HepG2 (cell line): ENCODE measurements at regions not wholly inside any gene's neighbourhood (a gene's known extent, or its start where the extent isn't known, plus 50 kb on each side); places are given as distances from the start of the nearest gene placed in this dataset.

ENCODE experiments used
- ATAC-seq: fragments of 200-7000 bp; cut with Tn5 transposase; 3 replicates; pipeline ENCODE4 v1.9.1; 2020; ENCODE audit warnings: mild to moderate bottlenecking, moderate library complexity
- BruUV-seq: library from RNA; stranded (reverse); fragments of 400-500 nt; replicated peaks from 2 replicates; lab custom pipeline; 2021; lab: Mats Ljungman, UMichigan
- CTCF ChIA-PET: fragments of 300-600 bp; formaldehyde crosslinking; extraction: SDS; loops from one replicate; lab custom pipeline; 2021; ENCODE audit warnings: low total read pairs, inconsistent platforms, low intra/inter-chr PET ratio; lab: Yijun Ruan, JAX
- POLR2A ChIA-PET: fragments of 350-600 bp; sonication (Branson Sonifier 250); formaldehyde crosslinking; loops from one replicate; lab custom pipeline; 2020; ENCODE audit warnings: antibody characterized with exemption, inconsistent platforms; lab: Yijun Ruan, JAX
- DNase-seq: peaks from one replicate; pipeline ENCODE4 v3.0.0-alpha.2; 2015; ENCODE audit warnings: low spot score
- FAIRE-seq: peaks from 3 replicates; lab custom pipeline; 2011; peaks lifted over from hg19 to GRCh38; lab: Jason Lieb, UNC
- H2AFZ ChIP-seq: one replicate; pipeline ENCODE4 v1.6.1; 2011; ENCODE audit warnings: low read length, inconsistent platforms
- H3K27ac ChIP-seq: fragments of 300-600 bp; 3 replicates; pipeline ENCODE4 v1.8.0; 2011; ENCODE audit warnings: mixed run types, mild to moderate bottlenecking, mixed read lengths, low read length, inconsistent platforms; ENCODE audit not compliant: insufficient read depth; ENCODE audit errors: extremely low read length
- H3K27me3 ChIP-seq, 2 experiments: fragments of 200-600 bp in 1 of 2; 2 replicates in 1 of 2; 3 replicates in 1 of 2; pipeline versions ENCODE4 v1.6.0 to v1.8.0; 2011; ENCODE audit warnings: low read length in 2 of 2, mild to moderate bottlenecking in 2 of 2, moderate library complexity in 2 of 2, inconsistent platforms in 1 of 2; ENCODE audit not compliant: insufficient read depth in 2 of 2, control insufficient read depth in 1 of 2
- H3K36me3 ChIP-seq, 2 experiments: fragments of 200-600 bp in 1 of 2; replicated peaks in 1 of 2; 2 replicates in 1 of 2; 3 replicates in 1 of 2; pipeline versions ENCODE4 v1.5.1 to v1.8.0; 2011; ENCODE audit warnings: low read length in 2 of 2, inconsistent platforms in 1 of 2; ENCODE audit not compliant: insufficient read depth in 2 of 2, control insufficient read depth in 1 of 2
- H3K4me1 ChIP-seq: 2 replicates; pipeline ENCODE4 v1.5.1; 2012; ENCODE audit warnings: low read length, inconsistent platforms; ENCODE audit not compliant: insufficient read depth
- H3K4me2 ChIP-seq: 2 replicates; pipeline ENCODE4 v1.6.0; 2011; ENCODE audit warnings: low read depth, low read length, inconsistent platforms
- H3K4me3 ChIP-seq, 3 experiments: fragments of 200-600 bp in 1 of 3; sonication (generic), shearing (Covaris generic) in 1 of 3; replicated peaks in 1 of 3; 2 replicates each; pipeline ENCODE4 v1.5.1; 2011 to 2016; ENCODE audit warnings: low read length in 3 of 3, inconsistent platforms in 2 of 3, low read depth in 2 of 3, mild to moderate bottlenecking in 2 of 3, control low read depth in 1 of 3, mixed read lengths in 1 of 3; ENCODE audit not compliant: insufficient read depth in 1 of 3
- H3K79me2 ChIP-seq: one replicate; pipeline ENCODE4 v1.6.1; 2011; ENCODE audit warnings: low read length, inconsistent platforms; ENCODE audit not compliant: insufficient read depth
- H3K9ac ChIP-seq: 2 replicates; pipeline ENCODE4 v1.6.0; 2011; ENCODE audit warnings: mild to moderate bottlenecking, low read depth, low read length, inconsistent platforms; ENCODE audit not compliant: insufficient read depth
- H3K9me3 ChIP-seq: 2 replicates; pipeline ENCODE4 v1.5.1; 2012; ENCODE audit warnings: mild to moderate bottlenecking, low read length
- H4K20me1 ChIP-seq: 2 replicates; pipeline ENCODE4 v1.6.0; 2011; ENCODE audit warnings: inconsistent platforms, mild to moderate bottlenecking, low read length, moderate library complexity; ENCODE audit not compliant: insufficient read depth
- ISX ChIP-seq: sonication (generic); formaldehyde crosslinking; conservative IDR thresholded peaks from 2 replicates; pipeline ENCODE4 v1.5.0; 2020; ENCODE audit warnings: missing genetic modification reagents
- KDM5B ChIP-seq: sonication (generic); formaldehyde crosslinking; IDR thresholded peaks from 2 replicates; pipeline ENCODE4 v1.4.0; 2020; ENCODE audit warnings: missing genetic modification reagents, mild to moderate bottlenecking, borderline replicate concordance
- MBD4 ChIP-seq: IDR thresholded peaks from 2 replicates; pipeline ENCODE4 v1.6.1; 2012; ENCODE audit warnings: low read length, inconsistent platforms, borderline replicate concordance
- RBFOX2 ChIP-seq: fragments of 200-400 bp; formaldehyde crosslinking; IDR thresholded peaks from 2 replicates; pipeline ENCODE4 v1.6.1; 2017; ENCODE audit warnings: low read depth, mild to moderate bottlenecking, low read length
- RFX3 ChIP-seq: IDR thresholded peaks from 2 replicates; pipeline ENCODE4 v1.6.1; 2016; ENCODE audit warnings: missing biosample characterization, missing genetic modification reagents
- ZNF639 ChIP-seq: conservative IDR thresholded peaks from 2 replicates; pipeline ENCODE4 v1.6.1; 2018; ENCODE audit warnings: missing genetic modification reagents
- ZNF841 ChIP-seq: sonication (generic); formaldehyde crosslinking; IDR thresholded peaks from 2 replicates; pipeline ENCODE4 v1.8.1; 2023; ENCODE audit warnings: missing genetic modification reagents, borderline replicate concordance
- WGBS: methylation state at CpG from one replicate; pipeline ENCODE4 v1.1.6; 2017; ENCODE audit warnings: low lambda C conversion rate; 5-methylcytosine and 5-hydroxymethylcytosine counted together
- in situ Hi-C: cut with HindIII; loops from 2 replicates; pipeline ENCODE4 v1.10.0; 2017; ENCODE audit warnings: low pct_unique_long_range_greater_than_20kb; ENCODE audit not compliant: extremely low pct_ligation_motif_present
- intact Hi-C: fragments of 100-400 bp; cut with micrococcal nuclease; formaldehyde crosslinking; loops from one replicate; pipeline ENCODE4 v1.10.0; 2022; ENCODE audit not compliant: unreplicated experiment
- TF ChIP-seq, protein P1 (sequence below): sonication (generic); formaldehyde crosslinking; IDR thresholded peaks from 2 replicates; pipeline ENCODE4 v1.5.0; 2020; ENCODE audit warnings: mild to moderate bottlenecking, missing genetic modification reagents, moderate library complexity

DNA sequence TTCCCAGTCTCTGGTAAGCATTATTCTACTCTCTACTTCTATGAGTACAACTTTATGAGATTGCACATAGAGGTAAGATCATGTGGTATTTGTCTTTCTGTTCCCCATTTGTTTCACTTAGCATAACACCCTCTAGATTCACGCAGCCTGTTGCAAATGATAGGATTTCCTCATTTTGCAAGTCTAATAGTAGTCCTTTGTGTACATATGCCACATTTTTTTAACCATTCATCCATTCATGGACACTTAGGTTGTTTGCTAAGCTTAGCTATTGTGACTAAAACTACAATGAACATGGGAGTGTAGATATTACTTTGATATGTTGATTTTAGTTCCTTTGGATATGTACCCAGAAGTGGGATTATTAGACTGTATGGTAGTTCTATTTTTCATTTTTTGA lies 717.9 kb upstream of the ALCAM start:
- no peaks in the 10 kb centered on the region for H3K27me3 ChIP-seq
- H3K4me1 ChIP-seq = no peaks in the 10 kb centered on the region
- BruUV-seq = no TSS peak
- no peaks in the 10 kb centered on the region for H3K36me3 ChIP-seq
- intact Hi-C loops = no loop called here
- H3K4me3 ChIP-seq = no peak overlapping the region
- ChIA-PET POLR2A (no interaction called here), CTCF (no interaction called here)
- no peak overlapping the region for H3K27ac ChIP-seq
- H3K9me3 ChIP-seq = peaks cover 3% of the 10 kb centered on the region; the same call in 1 of the 2 replicates
- no peaks in the 10 kb centered on the region for H3K79me2 ChIP-seq
- no peak overlapping the region for H3K9ac ChIP-seq
- H2AFZ ChIP-seq = no peak overlapping the region
- FAIRE-seq (no peak), DNase-seq (no peak), ATAC-seq (no peak)
- in situ Hi-C loops = no loop called here
- no peaks in the 10 kb centered on the region for H4K20me1 ChIP-seq
- whole genome bisulfite sequencing = 0% methylated on average over 1 of the region's 1 CpG
- TF ChIP-seq MBD4 (no peak), RBFOX2 (no peak), RFX3 (CRISPR knock-in tag) (no peak), ZNF841 (CRISPR knock-in tag) (no peak), ZNF639 (no peak), ISX (no peak)
- TF ChIP-seq, protein P1, sequence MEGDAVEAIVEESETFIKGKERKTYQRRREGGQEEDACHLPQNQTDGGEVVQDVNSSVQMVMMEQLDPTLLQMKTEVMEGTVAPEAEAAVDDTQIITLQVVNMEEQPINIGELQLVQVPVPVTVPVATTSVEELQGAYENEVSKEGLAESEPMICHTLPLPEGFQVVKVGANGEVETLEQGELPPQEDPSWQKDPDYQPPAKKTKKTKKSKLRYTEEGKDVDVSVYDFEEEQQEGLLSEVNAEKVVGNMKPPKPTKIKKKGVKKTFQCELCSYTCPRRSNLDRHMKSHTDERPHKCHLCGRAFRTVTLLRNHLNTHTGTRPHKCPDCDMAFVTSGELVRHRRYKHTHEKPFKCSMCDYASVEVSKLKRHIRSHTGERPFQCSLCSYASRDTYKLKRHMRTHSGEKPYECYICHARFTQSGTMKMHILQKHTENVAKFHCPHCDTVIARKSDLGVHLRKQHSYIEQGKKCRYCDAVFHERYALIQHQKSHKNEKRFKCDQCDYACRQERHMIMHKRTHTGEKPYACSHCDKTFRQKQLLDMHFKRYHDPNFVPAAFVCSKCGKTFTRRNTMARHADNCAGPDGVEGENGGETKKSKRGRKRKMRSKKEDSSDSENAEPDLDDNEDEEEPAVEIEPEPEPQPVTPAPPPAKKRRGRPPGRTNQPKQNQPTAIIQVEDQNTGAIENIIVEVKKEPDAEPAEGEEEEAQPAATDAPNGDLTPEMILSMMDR (CRISPR knock-in tag) = no peak
- H3K4me2 ChIP-seq = no peak overlapping the region

- H3K9ac ChIP-seq = no peak overlapping the region
- CTCF ChIA-PET = no interaction called here
- H3K36me3 ChIP-seq = no peaks in the 10 kb centered on the region
- BruUV-seq = no TSS peak
- intact Hi-C loops (no loop called here), in situ Hi-C loops (no loop called here)
- H3K4me3 ChIP-seq = no peak overlapping the region
- whole genome bisulfite sequencing = 24% methylated on average over 5 of the region's 5 CpGs
- H3K4me1 ChIP-seq = no peaks in the 10 kb centered on the region
- ATAC-seq (no peak), FAIRE-seq (no peak)
- H2AFZ ChIP-seq = no peak overlapping the region
- no peak overlapping the region for H3K4me2 ChIP-seq
- no peaks in the 10 kb centered on the region for H3K9me3 ChIP-seq
- no peaks in the 10 kb centered on the region for H3K79me2 ChIP-seq
- no peak for TF ChIP-seq KDM5B (CRISPR knock-in tag)
- TF ChIP-seq, all 625 proteins: peak for 0
- POLR2A ChIA-PET = no interaction called here
- Histone ChIP-seq H3K27ac (no peak overlapping the region), H4K20me1 (no peaks in the 10 kb centered on the region), H3K27me3 (no peaks in the 10 kb centered on the region)
- no peak for DNase-seq
Observed at GRCh38 chr3:104669083-104669482, 697.6 kb upstream of the ALCAM start.
